Loucy (cell line): ENCODE measurements at regions not wholly inside any gene's neighbourhood (a gene's known extent, or its start where the extent isn't known, plus 50 kb on each side); places are given as distances from the start of the nearest gene placed in this dataset.

Experiments
- H2AFZ ChIP-seq: fragments of 200-600 bp; sonication (generic); 2 replicates; pipeline ENCODE4 v1.6.0; 2016; ENCODE audit warnings: antibody characterized with exemption, mild to moderate bottlenecking, low read length, moderate library complexity
- H3F3A ChIP-seq: fragments of 200-600 bp; 2 replicates; pipeline ENCODE4 v1.6.0; 2016; ENCODE audit warnings: antibody characterized with exemption, low read depth, mild to moderate bottlenecking
- H3K27me3 ChIP-seq: fragments of 200-600 bp; sonication (generic); 2 replicates; pipeline ENCODE4 v1.6.1; 2014; ENCODE audit warnings: low read length, mild to moderate bottlenecking; ENCODE audit not compliant: insufficient read depth, poor library complexity, severe bottlenecking
- H3K36me3 ChIP-seq: fragments of 200-600 bp; sonication (generic); 2 replicates; pipeline ENCODE4 v1.6.1; 2016; ENCODE audit warnings: low read length; ENCODE audit not compliant: insufficient read depth
- H3K4me1 ChIP-seq: fragments of 200-600 bp; sonication (generic); 2 replicates; pipeline ENCODE4 v1.5.1; 2014; ENCODE audit warnings: low read length, mild to moderate bottlenecking; ENCODE audit not compliant: insufficient read depth, poor library complexity, severe bottlenecking
- H3K4me2 ChIP-seq: fragments of 200-600 bp; sonication (generic); 2 replicates; pipeline ENCODE4 v1.6.0; 2014; ENCODE audit warnings: antibody characterized with exemption, low read length, low read depth, mild to moderate bottlenecking; ENCODE audit not compliant: poor library complexity, severe bottlenecking
- H3K4me3 ChIP-seq: fragments of 200-600 bp; sonication (generic); 2 replicates; pipeline ENCODE4 v1.5.1; 2014; ENCODE audit warnings: low read length, mild to moderate bottlenecking, mixed read lengths; ENCODE audit not compliant: poor library complexity, severe bottlenecking
- H3K79me2 ChIP-seq: fragments of 200-600 bp; sonication (generic); 2 replicates; pipeline ENCODE4 v1.6.1; 2014; ENCODE audit warnings: low read length; ENCODE audit not compliant: insufficient read depth
- H3K9ac ChIP-seq: fragments of 200-600 bp; sonication (generic); 2 replicates; pipeline ENCODE4 v1.6.0; 2014; ENCODE audit warnings: mild to moderate bottlenecking, low read depth, low read length, moderate library complexity; ENCODE audit not compliant: poor library complexity, severe bottlenecking
- H3K9me2 ChIP-seq: fragments of 200-600 bp; sonication (generic); replicated peaks from 2 replicates; pipeline ENCODE4 v1.6.1; 2016; ENCODE audit warnings: low read depth, low read length, mixed read lengths
- H3K9me3 ChIP-seq: fragments of 200-600 bp; sonication (generic); 2 replicates; pipeline ENCODE4 v1.6.1; 2014; ENCODE audit warnings: mild to moderate bottlenecking, antibody characterized with exemption, low read length, low read depth; ENCODE audit not compliant: insufficient read depth
- H4K20me1 ChIP-seq: fragments of 200-600 bp; sonication (generic); 2 replicates; pipeline ENCODE4 v1.6.0; 2014; ENCODE audit warnings: antibody characterized with exemption, low read length, mild to moderate bottlenecking; ENCODE audit not compliant: insufficient read depth, poor library complexity, severe bottlenecking
- EZH2phosphoT487 ChIP-seq: fragments of 200-600 bp; IDR thresholded peaks from 2 replicates; pipeline ENCODE4 v1.6.1; 2018; ENCODE audit warnings: antibody characterized with exemption, mild to moderate bottlenecking, moderate library complexity, borderline replicate concordance
- TF ChIP-seq, protein P1 (sequence below): fragments of 200-600 bp; sonication (generic); conservative IDR thresholded peaks from 2 replicates; pipeline ENCODE4 v1.5.1; 2014; ENCODE audit warnings: mild to moderate bottlenecking, antibody characterized with exemption, low read length

DNA sequence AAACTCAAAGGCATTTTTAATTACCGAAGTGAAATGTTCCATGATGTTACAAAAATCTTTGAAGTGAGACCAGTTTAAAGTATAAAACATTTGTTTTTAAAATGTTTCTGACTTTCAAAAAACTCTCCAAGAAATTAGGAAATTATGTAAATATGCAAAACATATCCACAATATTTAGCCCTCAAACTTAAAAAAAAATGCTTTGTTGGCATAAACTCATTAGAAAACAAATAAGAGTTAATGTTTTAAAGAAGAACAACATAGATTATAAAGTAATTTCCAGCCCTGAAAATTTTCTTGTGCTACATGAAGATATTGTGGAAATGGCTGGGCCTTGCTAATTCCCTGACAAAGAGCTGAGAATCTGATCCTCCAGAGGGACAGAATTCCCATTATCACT is 199.7 kb upstream of the STARD13 start:
- H3K4me1 ChIP-seq = no peaks in the 10 kb centered on the region
- no peaks in the 10 kb centered on the region for H3K36me3 ChIP-seq
- H3K4me2 ChIP-seq = no peak overlapping the region
- no peaks in the 10 kb centered on the region for H4K20me1 ChIP-seq
- no peaks in the 10 kb centered on the region for H3K9me3 ChIP-seq
- no peaks in the 10 kb centered on the region for H3K79me2 ChIP-seq
- no peaks in the 10 kb centered on the region for H3K27me3 ChIP-seq
- H3K9me2 ChIP-seq = no peaks in the 10 kb centered on the region
- H3K9ac ChIP-seq = no peak overlapping the region
- no peaks in the 10 kb centered on the region for H3F3A ChIP-seq
- no peak overlapping the region for H2AFZ ChIP-seq
- TF ChIP-seq EZH2phosphoT487 = no peak
- TF ChIP-seq, protein P1, sequence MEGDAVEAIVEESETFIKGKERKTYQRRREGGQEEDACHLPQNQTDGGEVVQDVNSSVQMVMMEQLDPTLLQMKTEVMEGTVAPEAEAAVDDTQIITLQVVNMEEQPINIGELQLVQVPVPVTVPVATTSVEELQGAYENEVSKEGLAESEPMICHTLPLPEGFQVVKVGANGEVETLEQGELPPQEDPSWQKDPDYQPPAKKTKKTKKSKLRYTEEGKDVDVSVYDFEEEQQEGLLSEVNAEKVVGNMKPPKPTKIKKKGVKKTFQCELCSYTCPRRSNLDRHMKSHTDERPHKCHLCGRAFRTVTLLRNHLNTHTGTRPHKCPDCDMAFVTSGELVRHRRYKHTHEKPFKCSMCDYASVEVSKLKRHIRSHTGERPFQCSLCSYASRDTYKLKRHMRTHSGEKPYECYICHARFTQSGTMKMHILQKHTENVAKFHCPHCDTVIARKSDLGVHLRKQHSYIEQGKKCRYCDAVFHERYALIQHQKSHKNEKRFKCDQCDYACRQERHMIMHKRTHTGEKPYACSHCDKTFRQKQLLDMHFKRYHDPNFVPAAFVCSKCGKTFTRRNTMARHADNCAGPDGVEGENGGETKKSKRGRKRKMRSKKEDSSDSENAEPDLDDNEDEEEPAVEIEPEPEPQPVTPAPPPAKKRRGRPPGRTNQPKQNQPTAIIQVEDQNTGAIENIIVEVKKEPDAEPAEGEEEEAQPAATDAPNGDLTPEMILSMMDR = no peak
- H3K4me3 ChIP-seq = no peak overlapping the region

DNA sequence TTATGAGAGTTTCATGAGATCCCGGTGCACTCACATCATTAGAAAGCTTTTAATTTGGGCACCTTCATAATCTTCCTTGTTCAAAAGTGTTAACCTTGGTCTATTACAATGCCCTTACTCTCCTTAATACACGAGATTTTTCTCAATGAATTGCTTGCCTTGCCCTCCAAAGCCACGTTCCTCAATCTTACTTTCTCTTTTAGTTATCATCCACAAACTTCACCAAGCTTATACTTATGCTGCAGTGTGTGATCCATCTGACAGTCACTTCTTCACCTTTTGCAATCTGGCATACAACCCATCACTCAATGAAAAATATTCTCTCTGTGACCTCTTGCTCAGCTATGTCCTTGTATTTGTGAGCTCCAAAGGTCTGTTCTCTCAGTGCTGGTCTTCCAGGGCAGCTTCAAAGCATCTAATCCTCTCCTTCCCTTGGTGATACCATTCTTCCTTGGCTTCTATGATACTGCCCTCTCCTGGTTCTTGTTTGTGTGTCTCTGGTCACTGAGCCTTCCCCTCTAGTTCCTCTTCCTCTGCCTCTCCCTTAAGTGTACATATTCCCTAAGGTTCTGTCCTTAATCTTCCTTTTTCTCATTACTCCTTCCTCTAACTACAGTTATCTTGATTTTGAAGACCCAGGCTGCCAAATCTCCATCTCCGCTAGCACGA is 202.2 kb upstream of the STARD13 start:
- H3K4me1 ChIP-seq = no peaks in the 10 kb centered on the region
- no peaks in the 10 kb centered on the region for H4K20me1 ChIP-seq
- H3K36me3 ChIP-seq = no peaks in the 10 kb centered on the region
- H3K9ac ChIP-seq = no peak overlapping the region
- H3F3A ChIP-seq = no peaks in the 10 kb centered on the region
- no peaks in the 10 kb centered on the region for H3K27me3 ChIP-seq
- H3K79me2 ChIP-seq = no peaks in the 10 kb centered on the region
- peak overlapping the region; percentile 46 for H3K4me2 ChIP-seq
- H3K9me3 ChIP-seq = no peaks in the 10 kb centered on the region
- H2AFZ ChIP-seq = peak overlapping the region; percentile 54; the same call in 1 of the 2 replicates
- peak overlapping the region; percentile 60 for H3K4me3 ChIP-seq
- H3K9me2 ChIP-seq = no peaks in the 10 kb centered on the region
- TF ChIP-seq, protein P1 = peak; percentile 29
- TF ChIP-seq EZH2phosphoT487 = no peak

DNA sequence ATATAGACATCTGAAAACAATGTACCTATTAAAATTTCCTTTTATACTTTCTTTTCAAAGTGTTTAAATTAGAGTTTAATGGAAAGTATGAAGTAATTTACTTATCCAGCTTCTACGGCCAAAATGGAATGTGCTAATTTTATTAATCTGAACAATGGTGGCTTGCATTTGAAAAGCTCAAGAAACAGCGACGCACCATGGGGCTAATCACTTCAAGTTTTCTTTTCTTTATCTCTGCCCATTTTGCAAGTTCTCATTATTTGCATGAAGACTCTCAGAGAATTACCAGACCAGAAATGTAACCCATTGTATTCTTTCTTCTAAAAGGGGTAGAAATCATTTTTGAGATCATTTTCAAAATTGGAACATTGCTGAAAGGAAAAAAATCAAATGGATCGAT is 204.0 kb upstream of the STARD13 start:
- Histone ChIP-seq H2AFZ (no peak overlapping the region), H3K9ac (no peak overlapping the region), H3K4me1 (no peaks in the 10 kb centered on the region), H3K36me3 (no peaks in the 10 kb centered on the region), H3K9me3 (no peaks in the 10 kb centered on the region), H3K4me2 (no peak overlapping the region), H3K4me3 (no peak overlapping the region), H3F3A (no peaks in the 10 kb centered on the region), H3K9me2 (no peaks in the 10 kb centered on the region), H3K27me3 (no peaks in the 10 kb centered on the region), H4K20me1 (no peaks in the 10 kb centered on the region), H3K79me2 (no peaks in the 10 kb centered on the region)
- TF ChIP-seq, protein P1 = no peak
- no peak for TF ChIP-seq EZH2phosphoT487
